K562 (cell line): ENCODE measurements at regions not wholly inside any gene's neighbourhood (a gene's known extent, or its start where the extent isn't known, plus 50 kb on each side); places are given as distances from the start of the nearest gene placed in this dataset.

Source experiments
- GMEB1 ChIP-seq: fragments of 250-450 bp; sonication (Bioruptor Pico); IDR thresholded peaks from 2 replicates; pipeline ENCODE4 v1.4.0; 2020; ENCODE audit warnings: mild to moderate bottlenecking
- MIER1 ChIP-seq: fragments of 450-650 bp; IDR thresholded peaks from 2 replicates; pipeline ENCODE4 v1.6.1; 2016; ENCODE audit warnings: antibody characterized with exemption, mild to moderate bottlenecking, low read depth
- RBM34 ChIP-seq: fragments of 200-400 bp; formaldehyde crosslinking; IDR thresholded peaks from 2 replicates; pipeline ENCODE4 v1.6.1; 2018; ENCODE audit warnings: low read length, borderline replicate concordance; ENCODE audit not compliant: insufficient read depth
- TFE3 ChIP-seq: fragments of 450-650 bp; formaldehyde crosslinking; IDR thresholded peaks from 2 replicates; pipeline ENCODE4 v1.4.0; 2020; ENCODE audit warnings: mild to moderate bottlenecking, mixed read lengths
- UBTF ChIP-seq, 2 experiments: IDR thresholded peaks; 2 replicates each; pipeline ENCODE4 v1.6.1; 2012; ENCODE audit warnings: improper control_type of control experiment in 2 of 2, low read depth in 2 of 2, low read length in 2 of 2, borderline replicate concordance in 1 of 2
- YY1 ChIP-seq, 3 experiments: IDR thresholded peaks; 2 replicates each; pipeline ENCODE4 v1.6.1; 2011; ENCODE audit warnings: low read length in 2 of 3, mild to moderate bottlenecking in 2 of 3, moderate library complexity in 2 of 3, borderline replicate concordance in 1 of 3, control low read depth in 1 of 3, low read depth in 1 of 3; ENCODE audit not compliant: insufficient read depth in 3 of 3, insufficient replicate concordance in 2 of 3, control insufficient read depth in 1 of 3, insufficient read length in 1 of 3; ENCODE audit errors: extremely low read depth in 1 of 3
- ZNF3 ChIP-seq: fragments of 250-450 bp; sonication (Bioruptor Pico); IDR thresholded peaks from 2 replicates; pipeline ENCODE4 v1.5.0; 2021; ENCODE audit warnings: mild to moderate bottlenecking, moderate library complexity
- ZNF431 ChIP-seq: sonication (generic); formaldehyde crosslinking; IDR thresholded peaks from 2 replicates; pipeline ENCODE4 v1.8.0; 2022; ENCODE audit warnings: mild to moderate bottlenecking, missing genetic modification reagents
- ZNF592 ChIP-seq: fragments of 450-650 bp; IDR thresholded peaks from 2 replicates; pipeline ENCODE4 v1.6.1; 2017; ENCODE audit warnings: antibody characterized with exemption, mild to moderate bottlenecking

- TF ChIP-seq RBM34 (no peak), ZNF431 (CRISPR knock-in tag) (no peak), YY1 (IDR thresholded peaks at IDR 0.05; ENCODE audit: borderline replicate concordance in 1 of 3, control insufficient read depth in 1 of 3, extremely low read depth in 1 of 3, insufficient read depth in 3 of 3, insufficient read length in 1 of 3, insufficient replicate concordance in 2 of 3, low read depth in 1 of 3, low read length in 2 of 3) (no peak), UBTF (IDR thresholded peaks at IDR 0.05; ENCODE audit: borderline replicate concordance in 1 of 2, low read depth in 2 of 2, low read length in 2 of 2) (no peak), ZNF3 (CRISPR knock-in tag) (no peak), TFE3 (CRISPR knock-in tag) (no peak), MIER1 (no peak), ZNF592 (no peak), GMEB1 (CRISPR knock-in tag) (no peak)
Measured at GRCh38 chr2:15718103-15718943, 126.7 kb downstream of the DDX1 start (continued).
